ENCODE measurements at regions not wholly inside any gene's neighbourhood (a gene's known extent, or its start where the extent isn't known, plus 50 kb on each side); places are given as distances from the start of the nearest gene placed in this dataset.

DNA sequence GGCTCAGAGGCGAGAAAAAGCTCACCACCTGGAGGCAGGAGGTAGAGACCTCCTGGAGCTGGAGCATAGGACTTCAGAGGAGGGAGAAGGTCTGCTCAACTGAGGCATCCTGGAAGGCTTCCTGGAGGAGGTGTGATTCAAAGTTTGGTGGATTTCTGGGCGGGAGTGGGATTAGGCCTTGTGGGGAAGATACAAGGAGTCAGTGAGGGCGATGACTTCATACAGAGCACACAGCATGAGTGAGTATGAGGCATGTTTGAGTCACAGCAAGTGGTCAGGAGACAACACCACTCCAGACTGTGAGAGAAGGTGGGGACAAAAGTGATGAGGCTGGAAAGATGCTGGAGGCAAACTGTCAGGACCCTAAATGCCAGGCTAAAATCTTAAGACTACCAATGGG is 77.6 kb downstream of the MATN1 start:
- H3K9me3 Mint-ChIP-seq = no peaks in the 10 kb centered on the region
- H3K4me1 Mint-ChIP-seq = peaks cover 13% of the 10 kb centered on the region
- H3K4me3 Mint-ChIP-seq = no peak overlapping the region
- ATAC-seq (peak; percentile 54), DNase-seq (ENCODE audit: low spot score in 2 of 2) (no peak)
- no peaks in the 10 kb centered on the region for H3K36me3 Mint-ChIP-seq
- H3K27ac Mint-ChIP-seq = no peak overlapping the region

- ATAC-seq = no peak
These were observed 80.8 kb downstream of the MATN1 start for GRCh38 chr1:30642391-30643120.

GRCh38 chr1:30641572-30642353 is 81.6 kb downstream of the MATN1 start:
- H3K9me3 Mint-ChIP-seq = no peaks in the 10 kb centered on the region
- H3K36me3 Mint-ChIP-seq = no peaks in the 10 kb centered on the region
- DNase-seq (ENCODE audit: low spot score in 2 of 2) = no peak
- no peaks in the 10 kb centered on the region for H3K4me1 Mint-ChIP-seq
- no peak overlapping the region for H3K27ac Mint-ChIP-seq
- no peak for ATAC-seq
- no peak overlapping the region for H3K4me3 Mint-ChIP-seq

More at GRCh38 chr1:30642391-30643120, 80.8 kb downstream of the MATN1 start:
- H3K4me1 Mint-ChIP-seq = no peaks in the 10 kb centered on the region
- no peaks in the 10 kb centered on the region for H3K9me3 Mint-ChIP-seq
- H3K4me3 Mint-ChIP-seq = no peak overlapping the region
- H3K27ac Mint-ChIP-seq = no peak overlapping the region
- no peak for DNase-seq (ENCODE audit: low spot score in 2 of 2)
- no peaks in the 10 kb centered on the region for H3K36me3 Mint-ChIP-seq

- ATAC-seq (no peak), DNase-seq (ENCODE audit: low spot score in 2 of 2) (no peak)
- Mint-ChIP-seq H3K9me3 (no peaks in the 10 kb centered on the region), H3K4me3 (no peak overlapping the region), H3K27ac (no peak overlapping the region), H3K4me1 (no peaks in the 10 kb centered on the region), H3K36me3 (no peaks in the 10 kb centered on the region)
These were observed 83.4 kb downstream of the MATN1 start for GRCh38 chr1:30639881-30640452.

DNA sequence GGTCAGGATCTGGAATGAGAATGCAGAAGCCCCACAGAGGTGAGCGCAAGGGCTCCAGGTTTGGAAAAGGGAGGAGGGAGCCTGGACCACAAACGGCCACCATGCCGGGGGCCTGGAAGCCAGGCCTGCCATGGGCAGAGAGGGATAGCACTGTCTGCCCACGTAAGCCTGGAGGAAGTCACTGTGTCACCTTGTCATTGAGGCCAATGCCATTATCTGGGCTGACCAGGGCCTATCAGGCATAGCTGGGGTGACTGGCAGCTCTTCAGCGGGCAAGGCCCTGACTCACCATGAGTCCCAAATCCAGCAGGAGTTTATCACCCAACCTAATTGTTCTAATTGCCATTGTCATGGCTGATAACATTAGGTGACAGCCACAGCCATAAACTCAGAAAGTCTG is 84.6 kb downstream of the MATN1 start:
- H3K4me3 Mint-ChIP-seq = no peak overlapping the region
- ATAC-seq = no peak
- no peaks in the 10 kb centered on the region for H3K9me3 Mint-ChIP-seq
- H3K27ac Mint-ChIP-seq = no peak overlapping the region
- DNase-seq (ENCODE audit: low spot score in 2 of 2) = no peak
- no peaks in the 10 kb centered on the region for H3K4me1 Mint-ChIP-seq
- no peaks in the 10 kb centered on the region for H3K36me3 Mint-ChIP-seq

DNA sequence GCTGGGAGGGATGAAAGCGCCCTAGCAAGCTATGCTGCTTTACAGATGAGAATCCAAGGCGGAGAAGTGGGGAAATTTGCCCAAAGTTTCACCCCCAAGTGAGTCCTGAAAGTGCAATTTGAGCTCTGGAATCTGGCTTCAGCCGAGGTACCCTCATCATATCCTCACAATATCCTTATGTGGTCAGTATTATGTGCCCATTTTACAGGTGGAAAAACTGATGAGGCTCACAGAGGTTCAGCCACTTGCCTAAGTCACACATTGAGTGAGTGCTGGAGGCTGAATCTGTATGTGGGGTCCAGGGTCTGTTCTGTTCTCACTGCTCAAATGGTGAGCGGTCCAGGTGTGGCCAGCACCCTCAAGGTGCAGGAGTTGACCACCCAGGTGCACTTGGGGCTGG is 85.3 kb downstream of the MATN1 start:
- no peak overlapping the region for H3K27ac Mint-ChIP-seq
- no peak for DNase-seq (ENCODE audit: low spot score in 2 of 2)
- no peak for ATAC-seq
- no peaks in the 10 kb centered on the region for H3K36me3 Mint-ChIP-seq
- H3K4me3 Mint-ChIP-seq = no peak overlapping the region
- no peaks in the 10 kb centered on the region for H3K9me3 Mint-ChIP-seq
- no peaks in the 10 kb centered on the region for H3K4me1 Mint-ChIP-seq

GRCh38 chr1:30637183-30637980 is 86.0 kb downstream of the MATN1 start:
- no peaks in the 10 kb centered on the region for H3K4me1 Mint-ChIP-seq

DNA sequence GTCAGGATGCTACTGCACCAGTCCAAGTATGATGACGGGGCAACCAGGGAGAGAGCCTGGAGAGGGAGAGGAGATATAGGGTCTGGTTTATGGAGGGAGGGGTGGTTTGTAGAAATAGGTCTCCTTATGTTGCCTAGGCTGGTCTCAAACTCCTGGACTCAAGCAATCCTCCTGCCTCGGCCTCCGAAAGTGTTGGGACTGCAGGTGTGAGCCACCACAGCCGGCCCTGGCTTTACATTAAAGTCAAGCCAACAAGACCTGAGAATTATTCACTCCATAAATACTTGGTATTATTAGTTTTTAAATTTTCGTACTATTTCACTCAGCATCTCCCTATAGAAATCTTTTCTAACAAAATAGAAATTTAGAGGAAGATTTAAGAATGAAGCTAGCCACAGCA is 86.8 kb downstream of the MATN1 start:
- no peaks in the 10 kb centered on the region for H3K36me3 Mint-ChIP-seq

More at GRCh38 chr1:30637183-30637980, 86.0 kb downstream of the MATN1 start:
- H3K4me3 Mint-ChIP-seq = no peak overlapping the region
- DNase-seq (ENCODE audit: low spot score in 2 of 2) (no peak), ATAC-seq (no peak)
- H3K27ac Mint-ChIP-seq = no peak overlapping the region
- H3K36me3 Mint-ChIP-seq = no peaks in the 10 kb centered on the region
- H3K9me3 Mint-ChIP-seq = no peaks in the 10 kb centered on the region

GRCh38 chr1:30635391-30635975 is 87.9 kb downstream of the MATN1 start:
- Mint-ChIP-seq H3K36me3 (no peaks in the 10 kb centered on the region), H3K27ac (no peak overlapping the region), H3K9me3 (no peaks in the 10 kb centered on the region), H3K4me3 (no peak overlapping the region), H3K4me1 (no peaks in the 10 kb centered on the region)
- DNase-seq (ENCODE audit: low spot score in 2 of 2) (no peak), ATAC-seq (no peak)

More for the DNA sequence above, 86.8 kb downstream of the MATN1 start:
- H3K4me3 Mint-ChIP-seq = no peak overlapping the region
- no peaks in the 10 kb centered on the region for H3K4me1 Mint-ChIP-seq
- no peak for DNase-seq (ENCODE audit: low spot score in 2 of 2)
- ATAC-seq = no peak
- H3K9me3 Mint-ChIP-seq = no peaks in the 10 kb centered on the region
- H3K27ac Mint-ChIP-seq = no peak overlapping the region

- H3K9me3 Mint-ChIP-seq = no peaks in the 10 kb centered on the region
- H3K27ac Mint-ChIP-seq = no peak overlapping the region
- H3K4me1 Mint-ChIP-seq = no peaks in the 10 kb centered on the region
- no peak overlapping the region for H3K4me3 Mint-ChIP-seq
- no peaks in the 10 kb centered on the region for H3K36me3 Mint-ChIP-seq
- ATAC-seq (no peak), DNase-seq (ENCODE audit: low spot score in 2 of 2) (no peak)
These were observed 88.9 kb downstream of the MATN1 start for GRCh38 chr1:30634507-30634906.

- no peak overlapping the region for H3K4me3 Mint-ChIP-seq
- no peaks in the 10 kb centered on the region for H3K4me1 Mint-ChIP-seq
- H3K9me3 Mint-ChIP-seq = no peaks in the 10 kb centered on the region
- ATAC-seq = no peak
- no peaks in the 10 kb centered on the region for H3K36me3 Mint-ChIP-seq
- H3K27ac Mint-ChIP-seq = no peak overlapping the region
- DNase-seq (ENCODE audit: low spot score in 2 of 2) = no peak
These were observed 90.1 kb downstream of the MATN1 start for GRCh38 chr1:30633294-30633693.

DNA sequence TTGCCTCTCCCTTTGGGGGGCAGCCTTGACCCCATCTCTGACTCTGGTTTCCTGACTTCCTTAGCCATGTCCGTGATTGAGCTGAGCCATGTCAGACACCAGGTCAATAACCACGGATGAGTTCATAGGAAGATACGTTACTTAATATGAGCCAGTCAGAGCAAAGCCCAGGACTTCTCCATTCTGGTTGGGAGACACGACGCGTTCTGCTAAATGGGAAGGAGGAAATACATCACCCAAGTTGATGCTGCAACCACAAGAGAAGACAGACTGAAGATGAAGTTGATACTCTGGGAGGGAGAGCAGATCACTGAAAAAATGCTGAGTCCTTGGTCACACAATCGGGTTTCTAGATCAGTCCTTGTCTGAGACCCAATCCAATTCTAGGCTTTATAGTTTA is 90.9 kb downstream of the MATN1 start:
- ATAC-seq (no peak), DNase-seq (ENCODE audit: low spot score in 2 of 2) (no peak)
- no peaks in the 10 kb centered on the region for H3K4me1 Mint-ChIP-seq
- H3K9me3 Mint-ChIP-seq = no peaks in the 10 kb centered on the region
- no peak overlapping the region for H3K4me3 Mint-ChIP-seq
- H3K36me3 Mint-ChIP-seq = no peaks in the 10 kb centered on the region
- H3K27ac Mint-ChIP-seq = no peak overlapping the region

- ATAC-seq (no peak), DNase-seq (ENCODE audit: low spot score in 2 of 2) (no peak)
- Mint-ChIP-seq H3K27ac (no peak overlapping the region), H3K9me3 (peaks cover 3% of the 10 kb centered on the region), H3K4me3 (no peak overlapping the region), H3K4me1 (no peaks in the 10 kb centered on the region), H3K36me3 (no peaks in the 10 kb centered on the region)
These were observed 91.7 kb downstream of the MATN1 start for GRCh38 chr1:30631700-30632099.

- peaks cover 3% of the 10 kb centered on the region for H3K9me3 Mint-ChIP-seq
- no peaks in the 10 kb centered on the region for H3K4me1 Mint-ChIP-seq
- H3K36me3 Mint-ChIP-seq = no peaks in the 10 kb centered on the region
- no peak overlapping the region for H3K27ac Mint-ChIP-seq
- no peak overlapping the region for H3K4me3 Mint-ChIP-seq
- ATAC-seq (no peak), DNase-seq (ENCODE audit: low spot score in 2 of 2) (no peak)
These were observed 93.9 kb downstream of the MATN1 start for GRCh38 chr1:30629501-30629900.

DNA sequence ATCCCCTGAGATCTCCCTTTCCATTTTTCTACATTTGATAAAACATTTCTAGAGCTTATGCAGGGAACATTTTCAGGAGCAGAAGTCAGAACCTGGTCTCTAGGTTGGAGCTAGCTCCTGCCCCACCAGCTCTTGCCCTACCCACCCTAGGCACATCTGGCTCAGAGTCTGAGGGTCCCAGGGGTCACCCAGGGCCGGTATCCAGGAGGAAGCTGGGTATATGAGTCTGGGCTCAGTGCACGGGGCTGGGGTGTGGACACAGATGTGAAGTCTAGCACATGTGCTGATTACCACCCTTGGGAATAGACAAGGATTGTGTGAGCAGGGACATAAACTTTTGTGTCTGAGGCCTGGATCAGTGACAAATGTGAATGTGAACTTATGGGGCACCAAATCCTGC is 95.4 kb downstream of the MATN1 start:
- Mint-ChIP-seq H3K4me1 (no peaks in the 10 kb centered on the region), H3K9me3 (peaks cover 8% of the 10 kb centered on the region), H3K27ac (no peak overlapping the region), H3K36me3 (no peaks in the 10 kb centered on the region), H3K4me3 (no peak overlapping the region)
- DNase-seq (ENCODE audit: low spot score in 2 of 2) (no peak), ATAC-seq (no peak)
